ENCODE measurements at regions not wholly inside any gene's neighbourhood (a gene's known extent, or its start where the extent isn't known, plus 50 kb on each side); places are given as distances from the start of the nearest gene placed in this dataset.

DNA sequence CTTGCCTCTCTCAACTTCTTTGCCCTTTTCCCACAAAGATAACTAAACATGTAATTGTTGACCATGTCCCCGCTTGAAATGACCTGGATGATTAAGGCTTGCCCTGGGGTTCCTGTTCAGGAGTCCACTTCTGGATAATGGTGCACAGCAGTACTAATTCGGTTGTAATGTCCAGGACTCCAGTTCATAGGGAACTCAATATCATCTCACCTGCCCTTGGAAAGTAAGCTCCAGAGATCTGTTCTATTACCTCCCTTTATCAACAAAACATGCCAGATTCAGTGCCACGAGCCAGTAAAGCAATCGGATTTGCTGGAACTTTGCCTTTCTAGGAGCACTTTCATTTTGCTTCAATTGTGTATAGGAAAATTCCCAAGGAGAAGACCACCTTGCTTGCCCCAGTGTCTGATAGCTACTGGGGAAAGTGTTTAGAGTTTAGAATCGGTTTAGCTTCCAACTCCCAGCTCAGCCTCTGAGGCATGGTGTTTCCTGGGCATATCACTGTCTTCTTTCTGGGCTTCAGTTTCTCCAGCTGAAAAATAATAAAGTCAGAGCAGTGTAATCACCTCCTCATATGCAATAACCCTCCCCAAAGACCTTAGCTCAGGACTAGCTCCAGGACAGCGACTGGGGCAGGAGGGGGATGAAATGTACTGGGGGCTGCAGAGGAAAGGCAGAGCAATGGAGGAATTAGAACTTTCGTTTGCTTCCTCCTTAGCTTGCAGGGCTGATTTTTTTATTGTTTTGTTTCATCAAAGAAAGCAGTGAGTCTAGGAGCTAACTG lies 162.6 kb upstream of the CYRIA start:
- no peak overlapping the region for H3K4me3 ChIP-seq
- intact Hi-C loops (cut with DNase I): no loop called here
- whole genome bisulfite sequencing: 57% methylated on average over 7 of the region's 7 CpGs

GRCh38 chr2:16824472-16824871 lies 158.8 kb upstream of the CYRIA start:
- H3K9me3 ChIP-seq: no peaks in the 10 kb centered on the region
- H3K27ac ChIP-seq: no peak overlapping the region
- H3K27me3 ChIP-seq (replicated peaks; ENCODE audit: insufficient read depth): no peaks in the 10 kb centered on the region
- 84% methylated on average over 1 of the region's 1 CpG for WGBS
- no peaks in the 10 kb centered on the region for H3K4me1 ChIP-seq (replicated peaks)
- H3K4me3 ChIP-seq: no peak overlapping the region
- intact Hi-C loops (cut with DNase I): no loop called here
- H3K36me3 ChIP-seq: no peaks in the 10 kb centered on the region
- TF ChIP-seq, protein P1, sequence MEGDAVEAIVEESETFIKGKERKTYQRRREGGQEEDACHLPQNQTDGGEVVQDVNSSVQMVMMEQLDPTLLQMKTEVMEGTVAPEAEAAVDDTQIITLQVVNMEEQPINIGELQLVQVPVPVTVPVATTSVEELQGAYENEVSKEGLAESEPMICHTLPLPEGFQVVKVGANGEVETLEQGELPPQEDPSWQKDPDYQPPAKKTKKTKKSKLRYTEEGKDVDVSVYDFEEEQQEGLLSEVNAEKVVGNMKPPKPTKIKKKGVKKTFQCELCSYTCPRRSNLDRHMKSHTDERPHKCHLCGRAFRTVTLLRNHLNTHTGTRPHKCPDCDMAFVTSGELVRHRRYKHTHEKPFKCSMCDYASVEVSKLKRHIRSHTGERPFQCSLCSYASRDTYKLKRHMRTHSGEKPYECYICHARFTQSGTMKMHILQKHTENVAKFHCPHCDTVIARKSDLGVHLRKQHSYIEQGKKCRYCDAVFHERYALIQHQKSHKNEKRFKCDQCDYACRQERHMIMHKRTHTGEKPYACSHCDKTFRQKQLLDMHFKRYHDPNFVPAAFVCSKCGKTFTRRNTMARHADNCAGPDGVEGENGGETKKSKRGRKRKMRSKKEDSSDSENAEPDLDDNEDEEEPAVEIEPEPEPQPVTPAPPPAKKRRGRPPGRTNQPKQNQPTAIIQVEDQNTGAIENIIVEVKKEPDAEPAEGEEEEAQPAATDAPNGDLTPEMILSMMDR (IDR thresholded peaks at IDR 0.05): no peak
- no peak for TF ChIP-seq POLR2A (IDR thresholded peaks at IDR 0.05)
- TF ChIP-seq POLR2AphosphoS5 (IDR thresholded peaks at IDR 0.05): no peak
- DNase-seq (ENCODE audit: low spot score): no peak

More for the DNA sequence above, 162.6 kb upstream of the CYRIA start:
- Histone ChIP-seq H3K4me1 (replicated peaks) (no peaks in the 10 kb centered on the region), H3K27me3 (replicated peaks; ENCODE audit: insufficient read depth) (no peaks in the 10 kb centered on the region), H3K9me3 (no peaks in the 10 kb centered on the region), H3K27ac (no peak overlapping the region), H3K36me3 (no peaks in the 10 kb centered on the region)
- TF ChIP-seq POLR2A (IDR thresholded peaks at IDR 0.05) (no peak), POLR2AphosphoS5 (IDR thresholded peaks at IDR 0.05) (no peak)
- TF ChIP-seq, protein P1 (IDR thresholded peaks at IDR 0.05): no peak
- DNase-seq (ENCODE audit: low spot score): no peak

GRCh38 chr2:16821692-16822091 lies 156.1 kb upstream of the CYRIA start:
- Histone ChIP-seq H3K4me3 (no peak overlapping the region), H3K27me3 (replicated peaks; ENCODE audit: insufficient read depth) (no peaks in the 10 kb centered on the region), H3K4me1 (replicated peaks) (no peaks in the 10 kb centered on the region), H3K9me3 (no peaks in the 10 kb centered on the region), H3K27ac (no peak overlapping the region), H3K36me3 (no peaks in the 10 kb centered on the region)
- DNase-seq (ENCODE audit: low spot score): no peak
- TF ChIP-seq POLR2A (IDR thresholded peaks at IDR 0.05): no peak
- TF ChIP-seq POLR2AphosphoS5 (IDR thresholded peaks at IDR 0.05): no peak
- TF ChIP-seq, protein P1 (IDR thresholded peaks at IDR 0.05): no peak
- 35% methylated on average over 2 of the region's 2 CpGs for WGBS
- intact Hi-C loops (cut with DNase I): no loop called here

DNA sequence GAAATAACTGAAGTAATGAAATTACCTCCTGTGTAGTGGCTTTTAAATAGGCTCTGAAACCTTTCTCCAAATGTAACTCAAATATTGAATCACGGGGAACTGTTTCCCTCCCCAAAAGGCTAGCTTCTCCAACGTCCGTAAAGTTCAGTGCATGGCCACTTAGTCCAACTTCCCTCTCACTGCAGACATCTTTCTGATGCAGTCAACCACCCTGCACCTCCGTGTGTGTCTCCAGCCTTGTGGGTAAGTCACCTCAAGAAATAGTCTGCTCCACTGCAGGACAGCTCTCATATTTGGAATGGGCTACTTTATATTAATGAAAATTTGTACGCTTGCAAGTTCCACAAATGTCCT lies 152.5 kb upstream of the CYRIA start:
- no peak overlapping the region for H3K4me3 ChIP-seq
- no peaks in the 10 kb centered on the region for H3K27me3 ChIP-seq (replicated peaks; ENCODE audit: insufficient read depth)
- WGBS: 68% methylated on average over 5 of the region's 5 CpGs
- no peak for DNase-seq (ENCODE audit: low spot score)
- H3K4me1 ChIP-seq (replicated peaks): no peaks in the 10 kb centered on the region
- no peak overlapping the region for H3K27ac ChIP-seq
- TF ChIP-seq, protein P1 (IDR thresholded peaks at IDR 0.05): no peak
- no peak for TF ChIP-seq POLR2A (IDR thresholded peaks at IDR 0.05)
- no peak for TF ChIP-seq POLR2AphosphoS5 (IDR thresholded peaks at IDR 0.05)
- H3K36me3 ChIP-seq: no peaks in the 10 kb centered on the region
- H3K9me3 ChIP-seq: no peaks in the 10 kb centered on the region
- intact Hi-C loops (cut with DNase I): no loop called here

Data from prostate gland (tissue), 2 donors.